Lung (tissue), 11 donors: ENCODE measurements at regions not wholly inside any gene's neighbourhood (a gene's known extent, or its start where the extent isn't known, plus 50 kb on each side); places are given as distances from the start of the nearest gene placed in this dataset.

Source experiments
- ATAC-seq: fragments of 200-7000 bp; cut with Tn5 transposase; one replicate; pipeline ENCODE4 v1.9.1; 2020; ENCODE audit warnings: moderate number of reproducible peaks; ENCODE audit not compliant: insufficient read depth, low FRiP score
- DNase-seq, 3 donors: peaks; one replicate each; pipeline ENCODE4 v3.0.0-alpha.2; 2013 to 2017
- H3K27ac ChIP-seq, 2 donors: one replicate each; pipeline ENCODE4 v1.5.1; 2013; ENCODE audit warnings: mild to moderate bottlenecking in 2 of 2, moderate library complexity in 2 of 2, control low read depth in 1 of 2, inconsistent platforms in 1 of 2, low read depth in 1 of 2, low read length in 1 of 2
- H3K27me3 ChIP-seq, 3 donors: one replicate each; pipeline ENCODE4 v1.5.1; 2013; ENCODE audit warnings: low read length in 2 of 3; ENCODE audit not compliant: control insufficient read depth in 3 of 3, insufficient read depth in 3 of 3
- H3K36me3 ChIP-seq, 4 donors: one replicate each; pipeline ENCODE4 v1.5.1; 2013; ENCODE audit warnings: low read length in 4 of 4, mild to moderate bottlenecking in 1 of 4, moderate library complexity in 1 of 4; ENCODE audit not compliant: control insufficient read depth in 4 of 4, insufficient read depth in 4 of 4
- H3K4me1 ChIP-seq, 5 donors: one replicate each; pipeline ENCODE4 v1.5.1; 2013; ENCODE audit warnings: low read length in 5 of 5, mild to moderate bottlenecking in 2 of 5, moderate library complexity in 1 of 5; ENCODE audit not compliant: control insufficient read depth in 5 of 5, insufficient read depth in 5 of 5
- H3K4me3 ChIP-seq: one replicate; pipeline ENCODE4 v1.5.1; 2013; ENCODE audit warnings: mild to moderate bottlenecking, control low read depth, moderate library complexity
- H3K9ac ChIP-seq, 2 donors: one replicate each; pipeline ENCODE4 v1.5.1; 2013; ENCODE audit warnings: low read length in 2 of 2, control low read depth in 1 of 2; ENCODE audit not compliant: insufficient read depth in 1 of 2
- H3K9me3 ChIP-seq, 4 donors: one replicate each; pipeline ENCODE4 v1.5.1; 2013; ENCODE audit warnings: low read length in 3 of 4, mild to moderate bottlenecking in 1 of 4, moderate library complexity in 1 of 4; ENCODE audit not compliant: control insufficient read depth in 4 of 4, insufficient read depth in 3 of 4
- CTCF ChIP-seq: IDR thresholded peaks from 2 replicates; pipeline ENCODE4 v1.5.1; 2012; ENCODE audit warnings: mild to moderate bottlenecking; ENCODE audit errors: control extremely low read depth, extremely low read depth
- WGBS, 2 donors: extraction: QIAGEN DNeasy Blood & Tissue Kit; methylation state at CpG; one replicate each; pipeline ENCODE4 v1.1.7; 2013; 5-methylcytosine and 5-hydroxymethylcytosine counted together
- donor health status: control.
- donor health status: control.
- donor health status: Bipolar disorder and iron deficiency.
- donor health status: healthy.
- donor health status: DM: yes; HTN: yes; CAD: no.

GRCh38 chr13:103953859-103954258, 887.6 kb upstream of the SLC10A2 start:
- peaks cover 0 to 4% (median 0%) of the 10 kb centered on the region in 5 donors for H3K4me1 ChIP-seq
- H3K27ac ChIP-seq, result no peak overlapping the region
- no peak overlapping the region for H3K9ac ChIP-seq
- DNase-seq (no peak), ATAC-seq (no peak)
- TF ChIP-seq CTCF, result no peak
- H3K27me3 ChIP-seq, result no peaks in the 10 kb centered on the region
- H3K36me3 ChIP-seq, result no peaks in the 10 kb centered on the region
- 84 to 93% methylated on average over 6 of the region's 6 CpGs for WGBS, 2 donors
- no peaks in the 10 kb centered on the region for H3K9me3 ChIP-seq
- H3K4me3 ChIP-seq, result no peak overlapping the region

- TF ChIP-seq CTCF, result no peak
- 51 to 77% methylated on average over 1 of the region's 1 CpG for WGBS, 2 donors
- ATAC-seq, result no peak
- H3K9me3 ChIP-seq, result no peaks in the 10 kb centered on the region
- H3K36me3 ChIP-seq, result no peaks in the 10 kb centered on the region
- H3K9ac ChIP-seq, result no peak overlapping the region
- H3K4me3 ChIP-seq, result no peak overlapping the region
- no peak overlapping the region for H3K27ac ChIP-seq
- peak in 1 of 3 donors; percentile 16 for DNase-seq
- H3K27me3 ChIP-seq, result no peaks in the 10 kb centered on the region
- H3K4me1 ChIP-seq, result peaks cover 0 to 4% (median 0%) of the 10 kb centered on the region in 5 donors
Measured at GRCh38 chr13:103952183-103952582, 886.0 kb upstream of the SLC10A2 start.

GRCh38 chr13:103948426-103948825, 882.2 kb upstream of the SLC10A2 start:
- ATAC-seq (no peak), DNase-seq (no peak)
- no peak for TF ChIP-seq CTCF
- no peaks in the 10 kb centered on the region for H3K9me3 ChIP-seq
- WGBS, 2 donors, result 92 to 94% methylated on average over 6 of the region's 6 CpGs
- no peak overlapping the region for H3K9ac ChIP-seq
- no peak overlapping the region for H3K4me3 ChIP-seq
- H3K36me3 ChIP-seq, result no peaks in the 10 kb centered on the region
- peaks cover 0 to 4% (median 0%) of the 10 kb centered on the region in 5 donors for H3K4me1 ChIP-seq
- H3K27me3 ChIP-seq, result no peaks in the 10 kb centered on the region
- H3K27ac ChIP-seq, result no peak overlapping the region

- H3K27ac ChIP-seq, result no peak overlapping the region
- H3K36me3 ChIP-seq, result no peaks in the 10 kb centered on the region
- DNase-seq (peak in 2 of 3 donors; percentile 37 to 46), ATAC-seq (no peak)
- H3K27me3 ChIP-seq, result no peaks in the 10 kb centered on the region
- TF ChIP-seq CTCF, result no peak
- H3K4me1 ChIP-seq, result peaks cover 0 to 2% (median 0%) of the 10 kb centered on the region in 5 donors
- H3K9ac ChIP-seq, result no peak overlapping the region
- H3K4me3 ChIP-seq, result no peak overlapping the region
- no peaks in the 10 kb centered on the region for H3K9me3 ChIP-seq
Measured at GRCh38 chr13:103945836-103946235, 879.6 kb upstream of the SLC10A2 start.
